Fibroblast of lung (primary cell): ENCODE measurements at regions not wholly inside any gene's neighbourhood (a gene's known extent, or its start where the extent isn't known, plus 50 kb on each side); places are given as distances from the start of the nearest gene placed in this dataset.
"Not testable (repeated sequence)": the region's sequence is repeated elsewhere in the genome, so short reads cannot be mapped to it uniquely, and the experiment has no call there.

ENCODE experiments used
- EZH2 ChIP-seq: IDR thresholded peaks from 2 replicates; pipeline ENCODE4 v1.5.1; 2012; ENCODE audit warnings: low read length, control low read depth, mild to moderate bottlenecking; ENCODE audit errors: missing control alignments
- TF ChIP-seq, protein P1 (sequence below), 2 donors: IDR thresholded peaks in 1 of 2; conservative IDR thresholded peaks in 1 of 2; 1 replicate in 1 of 2; 2 replicates in 1 of 2; pipeline ENCODE4 v1.5.1; 2011 to 2012; ENCODE audit warnings: low read length in 2 of 2, control low read depth in 1 of 2, inconsistent platforms in 1 of 2, low read depth in 1 of 2, mild to moderate bottlenecking in 1 of 2

GRCh38 chr2:87587934-87588333 is 160.0 kb upstream of the PLGLB2 start:
- TF ChIP-seq, protein P1, sequence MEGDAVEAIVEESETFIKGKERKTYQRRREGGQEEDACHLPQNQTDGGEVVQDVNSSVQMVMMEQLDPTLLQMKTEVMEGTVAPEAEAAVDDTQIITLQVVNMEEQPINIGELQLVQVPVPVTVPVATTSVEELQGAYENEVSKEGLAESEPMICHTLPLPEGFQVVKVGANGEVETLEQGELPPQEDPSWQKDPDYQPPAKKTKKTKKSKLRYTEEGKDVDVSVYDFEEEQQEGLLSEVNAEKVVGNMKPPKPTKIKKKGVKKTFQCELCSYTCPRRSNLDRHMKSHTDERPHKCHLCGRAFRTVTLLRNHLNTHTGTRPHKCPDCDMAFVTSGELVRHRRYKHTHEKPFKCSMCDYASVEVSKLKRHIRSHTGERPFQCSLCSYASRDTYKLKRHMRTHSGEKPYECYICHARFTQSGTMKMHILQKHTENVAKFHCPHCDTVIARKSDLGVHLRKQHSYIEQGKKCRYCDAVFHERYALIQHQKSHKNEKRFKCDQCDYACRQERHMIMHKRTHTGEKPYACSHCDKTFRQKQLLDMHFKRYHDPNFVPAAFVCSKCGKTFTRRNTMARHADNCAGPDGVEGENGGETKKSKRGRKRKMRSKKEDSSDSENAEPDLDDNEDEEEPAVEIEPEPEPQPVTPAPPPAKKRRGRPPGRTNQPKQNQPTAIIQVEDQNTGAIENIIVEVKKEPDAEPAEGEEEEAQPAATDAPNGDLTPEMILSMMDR (conservative IDR thresholded peaks at IDR 0.05 in 1 of 2, IDR thresholded peaks at IDR 0.05 in 1 of 2; ENCODE audit: low read depth in 1 of 2, low read length in 2 of 2), result not testable (repeated sequence)
- TF ChIP-seq EZH2, result not testable (repeated sequence)
